CD14-positive monocyte (primary cell): ENCODE measurements at regions not wholly inside any gene's neighbourhood (a gene's known extent, or its start where the extent isn't known, plus 50 kb on each side); places are given as distances from the start of the nearest gene placed in this dataset.
"Not testable (repeated sequence)": the region's sequence is repeated elsewhere in the genome, so short reads cannot be mapped to it uniquely, and the experiment has no call there.

Source experiments
- DNase-seq, 3 donors: peaks; one replicate each; pipeline ENCODE4 v3.0.0-alpha.2; 2011 to 2022
- H2AFZ ChIP-seq: 2 replicates; pipeline ENCODE4 v1.6.0; 2012; ENCODE audit warnings: mild to moderate bottlenecking, low read depth, low read length, inconsistent platforms; ENCODE audit not compliant: insufficient read depth, poor library complexity, severe bottlenecking
- H3K27ac ChIP-seq, 2 donors: 1 replicate in 1 of 2; 2 replicates in 1 of 2; pipeline ENCODE4 v1.5.1; 2012 to 2013; ENCODE audit warnings: low read length in 2 of 2, control low read depth in 1 of 2, inconsistent platforms in 1 of 2, low read depth in 1 of 2, mild to moderate bottlenecking in 1 of 2
- H3K27me3 ChIP-seq, 2 donors: one replicate each; pipeline versions ENCODE4 v1.6.0 to v1.6.1; 2011 to 2013; ENCODE audit warnings: low read length in 2 of 2; ENCODE audit not compliant: control insufficient read depth in 2 of 2, insufficient read depth in 2 of 2
- H3K36me3 ChIP-seq, 2 donors: replicated peaks in 1 of 2; 1 replicate in 1 of 2; 2 replicates in 1 of 2; pipeline versions ENCODE4 v1.5.1 to v1.6.1; 2012 to 2013; ENCODE audit warnings: low read length in 2 of 2, control low read depth in 1 of 2, inconsistent platforms in 1 of 2, mild to moderate bottlenecking in 1 of 2; ENCODE audit not compliant: insufficient read depth in 2 of 2, control insufficient read depth in 1 of 2
- H3K4me1 ChIP-seq, 2 donors: 1 replicate in 1 of 2; 2 replicates in 1 of 2; pipeline versions ENCODE4 v1.5.1 to v1.6.1; 2012 to 2013; ENCODE audit warnings: low read length in 2 of 2, control low read depth in 1 of 2, inconsistent platforms in 1 of 2, mild to moderate bottlenecking in 1 of 2, moderate library complexity in 1 of 2; ENCODE audit not compliant: insufficient read depth in 2 of 2, control insufficient read depth in 1 of 2
- H3K4me2 ChIP-seq: replicated peaks from 2 replicates; pipeline ENCODE3; 2012; ENCODE audit warnings: low read length, moderate library complexity, mild to moderate bottlenecking; ENCODE audit not compliant: poor library complexity, severe bottlenecking; ENCODE audit errors: extremely low read depth
- H3K4me3 ChIP-seq, 3 experiments: fragments of 200-600 bp in 1 of 3; sonication (generic) in 1 of 3; replicated peaks in 1 of 3; 1 replicate in 2 of 3; 2 replicates in 1 of 3; pipeline ENCODE4 v1.5.1; 2011 to 2013; ENCODE audit warnings: low read length in 3 of 3, mild to moderate bottlenecking in 3 of 3, control low read depth in 2 of 3, low read depth in 2 of 3, inconsistent platforms in 1 of 3, moderate library complexity in 1 of 3
- H3K79me2 ChIP-seq: 2 replicates; pipeline ENCODE4 v1.6.0; 2012; ENCODE audit warnings: mild to moderate bottlenecking, control low read depth, inconsistent platforms, low read length, moderate library complexity; ENCODE audit not compliant: insufficient read depth
- H3K9ac ChIP-seq: 2 replicates; pipeline ENCODE4 v1.6.0; 2017; ENCODE audit warnings: low read length, mild to moderate bottlenecking; ENCODE audit not compliant: insufficient read depth, poor library complexity, severe bottlenecking
- H3K9me3 ChIP-seq, 2 donors: replicated peaks in 1 of 2; 1 replicate in 1 of 2; 2 replicates in 1 of 2; pipeline versions ENCODE4 v1.5.1 to v1.6.1; 2012 to 2013; ENCODE audit warnings: low read length in 2 of 2, control low read depth in 1 of 2; ENCODE audit not compliant: control insufficient read depth in 1 of 2, insufficient read depth in 1 of 2
- H4K20me1 ChIP-seq: 2 replicates; pipeline ENCODE4 v1.6.0; 2012; ENCODE audit warnings: mild to moderate bottlenecking, low read length, control low read depth, moderate library complexity; ENCODE audit not compliant: insufficient read depth
- H3K27ac Mint-ChIP-seq, 7 donors: one replicate each; pipeline ENCODE4 v1.8.0; 2020; ENCODE audit warnings: mild to moderate bottlenecking in 7 of 7, mixed read lengths in 7 of 7, moderate library complexity in 6 of 7, inconsistent platforms in 2 of 7
- H3K27me3 Mint-ChIP-seq, 3 donors: one replicate each; pipeline ENCODE4 v1.8.0; 2021 to 2022; ENCODE audit warnings: low read depth in 3 of 3, mild to moderate bottlenecking in 3 of 3, mixed read lengths in 3 of 3, moderate library complexity in 3 of 3, inconsistent platforms in 1 of 3
- H3K36me3 Mint-ChIP-seq, 2 donors: one replicate each; pipeline ENCODE4 v1.8.0; 2020; ENCODE audit warnings: mixed read lengths in 2 of 2, inconsistent platforms in 1 of 2, mild to moderate bottlenecking in 1 of 2
- H3K4me1 Mint-ChIP-seq: one replicate; pipeline ENCODE4 v1.8.0; 2020; ENCODE audit warnings: mild to moderate bottlenecking, mixed read lengths
- H3K4me3 Mint-ChIP-seq, 2 donors: one replicate each; pipeline ENCODE4 v1.8.0; 2020; ENCODE audit warnings: mild to moderate bottlenecking in 2 of 2, mixed read lengths in 2 of 2, moderate library complexity in 1 of 2
- H3K9me3 Mint-ChIP-seq, 7 donors: one replicate each; pipeline ENCODE4 v1.8.0; 2020 to 2022; ENCODE audit warnings: mixed read lengths in 7 of 7, mild to moderate bottlenecking in 6 of 7, moderate library complexity in 6 of 7, inconsistent platforms in 2 of 7
- CTCF ChIP-seq: fragments of 200-600 bp; IDR thresholded peaks from one replicate; pipeline ENCODE4 v1.8.0; 2022; ENCODE audit warnings: antibody characterized with exemption, mild to moderate bottlenecking
- WGBS: methylation state at CpG from one replicate; pipeline ENCODE4 v1.1.5; 2013; ENCODE audit warnings: missing lambda C conversion rate; ENCODE audit not compliant: insufficient coverage; 5-methylcytosine and 5-hydroxymethylcytosine counted together
- intact Hi-C, 2 donors: fragments of 100-400 bp; cut with micrococcal nuclease; formaldehyde crosslinking; loops; one replicate each; pipeline versions ENCODE4 v1.15.0 to v1.15.1; 2023

GRCh38 chr11:10970926-10971325 lies 113.1 kb upstream of the ZBED5 start:
- Histone ChIP-seq H3K4me2 (no peak overlapping the region), H3K9me3 (no peaks in the 10 kb centered on the region), H3K27me3 (no peaks in the 10 kb centered on the region), H2AFZ (no peak overlapping the region), H3K9ac (no peak overlapping the region), H3K4me3 (no peak overlapping the region), H3K27ac (no peak overlapping the region), H3K36me3 (no peaks in the 10 kb centered on the region), H4K20me1 (no peaks in the 10 kb centered on the region), H3K4me1 (peaks cover 0 to 10% of the 10 kb centered on the region in 2 donors), H3K79me2 (no peaks in the 10 kb centered on the region)
- H3K27me3 Mint-ChIP-seq: peaks cover 0 to 3% (median 2%) of the 10 kb centered on the region in 3 donors
- intact Hi-C loops: no loop called here
- WGBS: no CpG with 5 or more reads among the region's 3 CpGs
- peaks cover 8% of the 10 kb centered on the region for H3K4me1 Mint-ChIP-seq
- no peak overlapping the region for H3K27ac Mint-ChIP-seq
- H3K4me3 Mint-ChIP-seq: no peak overlapping the region
- no peaks in the 10 kb centered on the region for H3K36me3 Mint-ChIP-seq
- no peak for TF ChIP-seq CTCF
- peaks cover 0 to 3% (median 2%) of the 10 kb centered on the region in 7 donors for H3K9me3 Mint-ChIP-seq
- DNase-seq: no peak

- Histone ChIP-seq H3K27ac (no peak overlapping the region), H3K9me3 (no peaks in the 10 kb centered on the region), H3K4me2 (no peak overlapping the region), H3K27me3 (no peaks in the 10 kb centered on the region), H3K36me3 (no peaks in the 10 kb centered on the region), H3K9ac (no peak overlapping the region), H4K20me1 (no peaks in the 10 kb centered on the region), H3K79me2 (no peaks in the 10 kb centered on the region), H2AFZ (no peak overlapping the region), H3K4me3 (no peak overlapping the region), H3K4me1 (peaks cover 0 to 8% of the 10 kb centered on the region in 2 donors)
- Mint-ChIP-seq H3K27me3 (peaks cover 2 to 7% (median 3%) of the 10 kb centered on the region in 3 donors), H3K27ac (no peak overlapping the region), H3K4me3 (no peak overlapping the region), H3K4me1 (peaks cover 8% of the 10 kb centered on the region), H3K36me3 (peaks cover 0 to 3% of the 10 kb centered on the region in 2 donors), H3K9me3 (peaks cover 5 to 12% (median 8%) of the 10 kb centered on the region in 7 donors)
- WGBS: no CpG with 5 or more reads among the region's 2 CpGs
- intact Hi-C loops: no loop called here
- TF ChIP-seq CTCF: no peak
- no peak for DNase-seq
These were observed 111.5 kb upstream of the ZBED5 start for GRCh38 chr11:10969387-10969786.

- H3K27ac Mint-ChIP-seq: peak overlapping the region in 1 of 7 donors; percentile 22
- H3K79me2 ChIP-seq, DNase-seq, H3K27ac ChIP-seq, H3K4me1 ChIP-seq, H3K27me3 Mint-ChIP-seq, H3K4me1 Mint-ChIP-seq, H3K27me3 ChIP-seq, H3K36me3 Mint-ChIP-seq, H3K9ac ChIP-seq, H2AFZ ChIP-seq, H3K4me3 ChIP-seq, H3K4me3 Mint-ChIP-seq, intact Hi-C loops, H3K4me2 ChIP-seq, H3K36me3 ChIP-seq, H4K20me1 ChIP-seq: not testable (repeated sequence)
- peaks cover 0 to 13% of the 10 kb centered on the region in 2 donors for H3K9me3 ChIP-seq
- peaks cover 12 to 21% (median 17%) of the 10 kb centered on the region in 7 donors for H3K9me3 Mint-ChIP-seq
- 0% methylated on average over 1 of the region's 1 CpG for WGBS
These were observed 99.0 kb upstream of the ZBED5 start for GRCh38 chr11:10956884-10957283.
